ENCODE measurements at regions not wholly inside any gene's neighbourhood (a gene's known extent, or its start where the extent isn't known, plus 50 kb on each side); places are given as distances from the start of the nearest gene placed in this dataset.

- no peak for TF ChIP-seq EZH2 (IDR thresholded peaks at IDR 0.05; ENCODE audit: borderline replicate concordance, low read depth, low read length, poor library complexity, severe bottlenecking)
- no peak for TF ChIP-seq CTCF (conservative IDR thresholded peaks at IDR 0.05; ENCODE audit: low read depth, low read length)
Observed at GRCh38 chr18:30616414-30616813, 426.1 kb downstream of the DSC3 start.

All from A673 (cell line).